Dendritic cell treated with granulocyte-macrophage colony-stimulating factor and Interleukin-4, amounts not matched to agents 40 ng/mL and 50 ng/mL, for 4 days (primary cell): ENCODE measurements at regions not wholly inside any gene's neighbourhood (a gene's known extent, or its start where the extent isn't known, plus 50 kb on each side); places are given as distances from the start of the nearest gene placed in this dataset.

Experiments used
- H3K27ac Mint-ChIP-seq: one replicate; pipeline ENCODE4 v1.8.0; 2022; ENCODE audit warnings: mild to moderate bottlenecking, mixed read lengths
- H3K27me3 Mint-ChIP-seq: one replicate; pipeline ENCODE4 v1.8.0; 2022; ENCODE audit warnings: mild to moderate bottlenecking, mixed read lengths
- H3K36me3 Mint-ChIP-seq: one replicate; pipeline ENCODE4 v1.8.0; 2022; ENCODE audit warnings: low read depth, mixed read lengths
- H3K4me1 Mint-ChIP-seq: one replicate; pipeline ENCODE4 v1.8.0; 2022; ENCODE audit warnings: low read depth, mixed read lengths
- H3K4me3 Mint-ChIP-seq: one replicate; pipeline ENCODE4 v1.8.0; 2022; ENCODE audit warnings: mild to moderate bottlenecking, moderate library complexity, mixed read lengths
- H3K9me3 Mint-ChIP-seq: one replicate; pipeline ENCODE4 v1.8.0; 2022; ENCODE audit warnings: mixed read lengths
- intact Hi-C: fragments of 100-400 bp; cut with micrococcal nuclease; formaldehyde crosslinking; loops from one replicate; pipeline ENCODE4 v1.15.0; 2022

GRCh38 chr3:96000966-96001365, 813.4 kb upstream of the EPHA6 start:
- H3K4me1 Mint-ChIP-seq = no peaks in the 10 kb centered on the region
- peaks cover 20% of the 10 kb centered on the region for H3K9me3 Mint-ChIP-seq
- intact Hi-C loops = no loop called here
- no peaks in the 10 kb centered on the region for H3K36me3 Mint-ChIP-seq
- no peak overlapping the region for H3K27ac Mint-ChIP-seq
- no peak overlapping the region for H3K4me3 Mint-ChIP-seq
- H3K27me3 Mint-ChIP-seq = no peaks in the 10 kb centered on the region

- Mint-ChIP-seq H3K27ac (no peak overlapping the region), H3K9me3 (peaks cover 16% of the 10 kb centered on the region), H3K27me3 (no peaks in the 10 kb centered on the region), H3K4me1 (no peaks in the 10 kb centered on the region), H3K36me3 (no peaks in the 10 kb centered on the region), H3K4me3 (no peak overlapping the region)
- intact Hi-C loops = no loop called here
These were observed 806.7 kb upstream of the EPHA6 start for GRCh38 chr3:96007650-96008195.

DNA sequence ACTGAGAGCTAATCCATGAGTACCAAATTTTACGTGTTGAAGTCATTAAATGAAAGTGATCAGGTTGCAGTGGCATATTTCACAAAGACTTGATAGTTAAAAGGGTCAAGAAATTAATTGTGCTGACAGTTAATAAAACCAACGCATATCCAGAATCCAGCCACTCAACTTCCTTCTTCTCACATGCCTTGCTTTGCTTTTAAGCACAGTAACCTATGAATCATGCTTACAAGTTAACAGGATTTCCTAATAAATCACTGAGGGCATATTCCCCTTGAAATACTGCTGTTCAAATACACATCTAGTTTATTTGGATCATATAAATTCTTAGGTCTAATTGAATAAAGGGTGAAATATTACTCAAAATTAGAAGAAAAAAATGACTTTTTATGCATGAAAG, 801.5 kb upstream of the EPHA6 start:
- no peak overlapping the region for H3K27ac Mint-ChIP-seq
- no peaks in the 10 kb centered on the region for H3K4me1 Mint-ChIP-seq
- H3K36me3 Mint-ChIP-seq = no peaks in the 10 kb centered on the region
- intact Hi-C loops = no loop called here
- no peaks in the 10 kb centered on the region for H3K27me3 Mint-ChIP-seq
- H3K4me3 Mint-ChIP-seq = no peak overlapping the region
- H3K9me3 Mint-ChIP-seq = peaks cover 1% of the 10 kb centered on the region

- H3K9me3 Mint-ChIP-seq = no peaks in the 10 kb centered on the region
- no peaks in the 10 kb centered on the region for H3K36me3 Mint-ChIP-seq
- intact Hi-C loops = no loop called here
- no peaks in the 10 kb centered on the region for H3K27me3 Mint-ChIP-seq
- no peaks in the 10 kb centered on the region for H3K4me1 Mint-ChIP-seq
- H3K27ac Mint-ChIP-seq = no peak overlapping the region
- H3K4me3 Mint-ChIP-seq = no peak overlapping the region
These were observed 796.8 kb upstream of the EPHA6 start for GRCh38 chr3:96017556-96017955.

DNA sequence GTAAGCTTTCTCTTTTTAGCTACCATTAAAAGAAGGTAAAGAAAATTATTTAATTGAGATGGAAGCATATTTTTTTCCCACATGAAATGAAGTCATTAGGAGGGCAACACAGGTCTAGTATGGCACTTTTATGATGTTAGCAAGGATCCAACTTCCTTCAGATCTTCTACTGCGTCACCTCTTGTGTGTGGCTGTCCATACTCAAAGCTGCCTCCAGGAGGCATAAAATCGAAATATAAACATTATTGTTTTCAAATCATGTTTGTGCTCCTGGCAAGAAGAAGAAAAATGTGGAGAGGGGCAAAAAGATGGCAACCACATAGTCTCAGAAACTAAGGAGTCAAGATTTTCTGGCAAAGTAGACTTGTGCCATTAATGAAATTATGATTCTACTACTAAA, 791.7 kb upstream of the EPHA6 start:
- H3K4me1 Mint-ChIP-seq = no peaks in the 10 kb centered on the region
- H3K9me3 Mint-ChIP-seq = no peaks in the 10 kb centered on the region
- no peak overlapping the region for H3K4me3 Mint-ChIP-seq
- H3K27me3 Mint-ChIP-seq = no peaks in the 10 kb centered on the region
- no peaks in the 10 kb centered on the region for H3K36me3 Mint-ChIP-seq
- intact Hi-C loops = no loop called here
- no peak overlapping the region for H3K27ac Mint-ChIP-seq

- intact Hi-C loops = no loop called here
- H3K9me3 Mint-ChIP-seq = no peaks in the 10 kb centered on the region
- no peak overlapping the region for H3K27ac Mint-ChIP-seq
- H3K4me3 Mint-ChIP-seq = no peak overlapping the region
- no peaks in the 10 kb centered on the region for H3K36me3 Mint-ChIP-seq
- no peaks in the 10 kb centered on the region for H3K4me1 Mint-ChIP-seq
- no peaks in the 10 kb centered on the region for H3K27me3 Mint-ChIP-seq
These were observed 786.7 kb upstream of the EPHA6 start for GRCh38 chr3:96027718-96028117.

DNA sequence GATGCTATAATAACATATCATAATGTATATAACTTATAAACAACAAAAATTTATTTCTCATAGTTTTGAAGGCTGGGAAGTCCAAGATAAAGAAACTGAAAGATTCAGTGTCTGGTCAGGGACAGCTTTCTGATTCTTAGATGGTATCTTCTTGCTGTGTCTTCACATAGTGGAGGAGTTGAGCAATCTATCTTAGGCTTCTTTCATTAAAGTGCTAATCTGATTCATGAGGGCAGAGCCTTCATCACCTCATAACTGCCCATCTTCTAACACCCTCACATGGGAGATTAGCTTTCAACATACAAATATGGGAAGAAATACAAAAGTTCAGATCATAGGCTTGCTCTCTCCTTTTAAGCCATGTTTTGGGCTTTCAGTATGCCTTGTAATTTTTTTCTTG, 774.8 kb upstream of the EPHA6 start:
- H3K36me3 Mint-ChIP-seq = no peaks in the 10 kb centered on the region
- intact Hi-C loops = no loop called here
- no peak overlapping the region for H3K4me3 Mint-ChIP-seq
- H3K4me1 Mint-ChIP-seq = no peaks in the 10 kb centered on the region
- no peaks in the 10 kb centered on the region for H3K27me3 Mint-ChIP-seq
- H3K9me3 Mint-ChIP-seq = peaks cover 13% of the 10 kb centered on the region
- no peak overlapping the region for H3K27ac Mint-ChIP-seq

DNA sequence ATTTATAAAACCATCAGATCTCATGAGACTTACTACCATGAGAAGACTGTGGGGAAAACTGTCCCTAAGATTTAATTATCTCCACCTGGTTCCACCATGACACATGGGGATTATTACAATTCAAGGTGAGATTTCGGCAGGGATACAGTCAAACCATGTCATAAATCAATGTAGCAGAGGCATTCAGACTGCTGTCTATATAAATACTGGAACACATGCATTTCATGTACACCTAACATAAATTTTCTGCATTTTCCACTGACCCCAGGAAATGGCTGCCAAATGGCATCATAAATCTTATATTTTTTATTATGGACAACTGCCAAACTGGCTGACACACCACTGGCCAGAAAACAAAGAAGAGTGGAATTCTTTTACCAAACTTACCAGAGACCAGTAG, 755.1 kb upstream of the EPHA6 start:
- H3K27me3 Mint-ChIP-seq = no peaks in the 10 kb centered on the region
- no peak overlapping the region for H3K27ac Mint-ChIP-seq
- peaks cover 18% of the 10 kb centered on the region for H3K9me3 Mint-ChIP-seq
- intact Hi-C loops = no loop called here
- no peaks in the 10 kb centered on the region for H3K4me1 Mint-ChIP-seq
- H3K4me3 Mint-ChIP-seq = no peak overlapping the region
- no peaks in the 10 kb centered on the region for H3K36me3 Mint-ChIP-seq

- no peaks in the 10 kb centered on the region for H3K36me3 Mint-ChIP-seq
- no peak overlapping the region for H3K4me3 Mint-ChIP-seq
- H3K27me3 Mint-ChIP-seq = no peaks in the 10 kb centered on the region
- intact Hi-C loops = no loop called here
- H3K4me1 Mint-ChIP-seq = no peaks in the 10 kb centered on the region
- no peak overlapping the region for H3K27ac Mint-ChIP-seq
- peaks cover 20% of the 10 kb centered on the region for H3K9me3 Mint-ChIP-seq
These were observed 745.3 kb upstream of the EPHA6 start for GRCh38 chr3:96069065-96069464.

GRCh38 chr3:96070678-96071077, 743.7 kb upstream of the EPHA6 start:
- peaks cover 21% of the 10 kb centered on the region for H3K9me3 Mint-ChIP-seq
- no peak overlapping the region for H3K4me3 Mint-ChIP-seq
- no peaks in the 10 kb centered on the region for H3K4me1 Mint-ChIP-seq
- intact Hi-C loops = no loop called here
- H3K27me3 Mint-ChIP-seq = no peaks in the 10 kb centered on the region
- H3K36me3 Mint-ChIP-seq = no peaks in the 10 kb centered on the region
- H3K27ac Mint-ChIP-seq = no peak overlapping the region

- Mint-ChIP-seq H3K27ac (no peak overlapping the region), H3K4me1 (no peaks in the 10 kb centered on the region), H3K4me3 (no peak overlapping the region), H3K27me3 (no peaks in the 10 kb centered on the region), H3K9me3 (peaks cover 25% of the 10 kb centered on the region), H3K36me3 (no peaks in the 10 kb centered on the region)
- intact Hi-C loops = no loop called here
These were observed 743.3 kb upstream of the EPHA6 start for GRCh38 chr3:96071097-96071496.

DNA sequence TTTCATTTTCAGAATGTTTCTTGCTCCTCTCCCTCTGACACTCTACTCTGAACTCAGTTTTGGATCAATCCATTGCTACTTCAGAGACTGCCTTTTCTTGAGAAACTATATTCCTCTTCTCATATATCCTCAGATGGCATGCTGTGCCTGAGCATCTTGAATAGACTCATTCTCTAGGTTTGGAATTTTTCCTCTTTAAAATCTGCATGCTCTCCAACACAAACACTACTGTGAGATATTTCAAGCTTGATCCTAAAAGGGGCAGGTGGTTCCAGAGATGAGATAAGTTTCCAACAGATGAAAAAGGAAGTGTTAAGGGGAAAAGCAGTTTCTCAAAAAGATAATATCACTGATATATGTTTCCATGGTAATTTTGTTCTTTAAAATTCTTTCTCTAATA, 742.2 kb upstream of the EPHA6 start:
- no peak overlapping the region for H3K27ac Mint-ChIP-seq
- intact Hi-C loops = no loop called here
- no peak overlapping the region for H3K4me3 Mint-ChIP-seq
- no peaks in the 10 kb centered on the region for H3K27me3 Mint-ChIP-seq
- H3K4me1 Mint-ChIP-seq = no peaks in the 10 kb centered on the region
- peaks cover 29% of the 10 kb centered on the region for H3K9me3 Mint-ChIP-seq
- no peaks in the 10 kb centered on the region for H3K36me3 Mint-ChIP-seq

DNA sequence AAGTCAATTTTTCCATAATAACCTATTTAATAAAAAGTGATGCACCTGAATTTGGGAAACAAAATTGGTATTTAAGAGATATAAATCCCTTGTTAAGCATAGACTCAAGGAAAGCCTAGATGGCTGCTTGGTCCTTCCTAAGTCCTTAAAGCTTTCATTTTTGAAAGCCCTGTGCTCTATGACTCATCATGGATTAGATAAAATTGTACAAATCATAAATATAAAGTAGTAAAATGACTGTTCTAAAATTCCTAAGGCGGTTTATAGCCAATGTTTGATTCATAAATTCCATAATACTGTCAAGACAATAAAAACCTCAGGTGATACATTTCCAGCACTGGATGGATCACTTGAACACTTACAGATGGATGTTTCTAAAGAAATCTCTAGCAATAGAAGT, 730.8 kb upstream of the EPHA6 start:
- no peaks in the 10 kb centered on the region for H3K9me3 Mint-ChIP-seq
- H3K4me1 Mint-ChIP-seq = no peaks in the 10 kb centered on the region
- intact Hi-C loops = no loop called here
- H3K27ac Mint-ChIP-seq = no peak overlapping the region
- H3K36me3 Mint-ChIP-seq = no peaks in the 10 kb centered on the region
- no peak overlapping the region for H3K4me3 Mint-ChIP-seq
- no peaks in the 10 kb centered on the region for H3K27me3 Mint-ChIP-seq

- Mint-ChIP-seq H3K36me3 (no peaks in the 10 kb centered on the region), H3K4me3 (no peak overlapping the region), H3K27me3 (no peaks in the 10 kb centered on the region), H3K4me1 (no peaks in the 10 kb centered on the region), H3K9me3 (peaks cover 3% of the 10 kb centered on the region), H3K27ac (no peak overlapping the region)
- intact Hi-C loops = no loop called here
These were observed 728.4 kb upstream of the EPHA6 start for GRCh38 chr3:96086018-96086417.

DNA sequence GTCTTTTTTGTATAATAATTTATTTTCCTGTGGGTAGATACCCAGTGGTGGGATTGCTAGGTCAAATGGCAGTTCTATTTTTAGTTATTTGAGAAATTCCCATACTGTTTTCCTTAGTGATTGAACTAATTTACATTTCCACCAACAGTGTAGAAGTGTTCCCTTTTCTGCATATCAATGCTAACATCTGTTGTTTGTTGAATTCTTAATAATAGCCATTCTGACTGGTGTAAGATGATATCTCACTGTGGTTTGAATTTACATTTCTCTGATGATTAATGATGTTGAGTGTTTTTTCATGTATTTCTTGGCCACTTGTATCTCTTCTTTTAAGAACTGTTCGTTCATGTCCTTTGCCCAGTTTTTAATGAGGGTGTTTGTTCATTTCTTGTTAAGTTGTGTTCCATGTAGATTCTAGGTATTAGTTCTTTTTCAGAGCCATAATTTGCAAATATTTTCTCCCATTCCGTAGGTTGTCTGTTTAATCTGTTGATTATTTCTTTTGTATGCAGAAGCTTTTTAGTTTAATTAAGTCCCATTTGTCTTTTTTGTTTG, 713.3 kb upstream of the EPHA6 start:
- H3K4me3 Mint-ChIP-seq = no peak overlapping the region
- H3K27me3 Mint-ChIP-seq = no peaks in the 10 kb centered on the region
- H3K9me3 Mint-ChIP-seq = no peaks in the 10 kb centered on the region
- no peaks in the 10 kb centered on the region for H3K36me3 Mint-ChIP-seq
- H3K4me1 Mint-ChIP-seq = no peaks in the 10 kb centered on the region
- no peak overlapping the region for H3K27ac Mint-ChIP-seq
- intact Hi-C loops = no loop called here
